SK-N-SH treated with all-trans-retinoic acid at 6 μM for 48 hours (cell line): ENCODE measurements at regions not wholly inside any gene's neighbourhood (a gene's known extent, or its start where the extent isn't known, plus 50 kb on each side); places are given as distances from the start of the nearest gene placed in this dataset.

ENCODE experiments used
- ARNTL ChIP-seq: fragments of 450-650 bp; formaldehyde crosslinking; IDR thresholded peaks from 2 replicates; pipeline ENCODE4 v1.5.0; 2020; ENCODE audit warnings: low read depth, mild to moderate bottlenecking, moderate library complexity, borderline replicate concordance
- BACH2 ChIP-seq: fragments of 250-450 bp; sonication (Bioruptor Pico); IDR thresholded peaks from 2 replicates; pipeline ENCODE4 v1.9.0; 2021; ENCODE audit warnings: mild to moderate bottlenecking, borderline replicate concordance
- ISL1 ChIP-seq: fragments of 250-450 bp; sonication (Bioruptor Pico); IDR thresholded peaks from 2 replicates; pipeline ENCODE4 v2.1.2; 2022; ENCODE audit warnings: mild to moderate bottlenecking, moderate library complexity
- POU6F1 ChIP-seq: fragments of 250-450 bp; sonication (Bioruptor Pico); IDR thresholded peaks from 2 replicates; pipeline ENCODE4 v1.8.0; 2021; ENCODE audit warnings: low read depth, mild to moderate bottlenecking, moderate library complexity, borderline replicate concordance
- TCF4 ChIP-seq: fragments of 250-450 bp; sonication (Bioruptor Pico); IDR thresholded peaks from 2 replicates; pipeline ENCODE4 v1.8.0; 2021; ENCODE audit warnings: mild to moderate bottlenecking, moderate library complexity, borderline replicate concordance
- ZFP30 ChIP-seq: fragments of 450-650 bp; formaldehyde crosslinking; IDR thresholded peaks from 2 replicates; pipeline ENCODE4 v1.5.0; 2022; ENCODE audit warnings: mild to moderate bottlenecking, moderate library complexity

GRCh38 chr6:160881148-160881808 is 110.3 kb upstream of the MAP3K4 start:
- no peak for TF ChIP-seq ARNTL
- TF ChIP-seq BACH2 (CRISPR knock-in tag) = no peak
- TF ChIP-seq ISL1 (CRISPR knock-in tag) = no peak
- no peak for TF ChIP-seq TCF4 (CRISPR knock-in tag)
- TF ChIP-seq POU6F1 (CRISPR knock-in tag) = no peak
- no peak for TF ChIP-seq ZFP30 (CRISPR knock-in tag)
